ENCODE measurements at regions not wholly inside any gene's neighbourhood (a gene's known extent, or its start where the extent isn't known, plus 50 kb on each side); places are given as distances from the start of the nearest gene placed in this dataset.
"Not testable (repeated sequence)": the region's sequence is repeated elsewhere in the genome, so short reads cannot be mapped to it uniquely, and the experiment has no call there.

DNA sequence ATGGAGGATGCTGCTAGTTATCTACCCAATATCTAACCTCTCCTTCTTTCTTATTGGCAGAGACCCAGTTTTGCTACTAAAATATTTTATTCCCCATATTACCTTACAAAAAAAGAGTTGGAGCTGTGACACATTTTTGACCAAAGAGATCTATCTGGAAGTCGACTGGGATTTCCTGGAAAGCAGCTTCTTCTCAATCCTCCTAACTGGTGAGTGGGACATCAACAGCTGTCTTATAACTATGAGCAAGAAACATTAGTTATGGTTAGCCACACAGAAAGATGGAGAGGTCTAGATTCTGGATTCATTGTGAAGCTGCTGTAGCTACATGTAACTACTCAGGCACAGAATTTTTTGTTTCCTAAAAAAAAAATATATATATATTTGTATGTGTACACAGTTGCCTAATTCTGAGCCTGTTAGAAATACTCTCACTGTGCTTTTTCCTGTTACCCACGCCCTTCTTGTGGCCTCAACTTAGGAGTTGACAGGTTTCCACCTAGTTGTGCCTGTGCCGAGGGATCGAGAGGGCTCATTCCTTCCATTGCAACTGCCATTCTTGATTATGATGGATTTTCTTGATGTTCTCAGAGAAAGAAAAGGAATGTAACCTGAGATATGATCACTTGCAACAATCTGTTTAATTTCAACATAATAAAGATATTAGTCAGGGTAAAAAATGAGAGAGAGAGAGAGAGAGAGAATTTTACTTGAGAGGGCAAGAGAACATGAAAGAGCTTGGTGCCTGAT is 142.0 kb downstream of the SLC17A6 start:
- DNase-seq, result no peak

DNA sequence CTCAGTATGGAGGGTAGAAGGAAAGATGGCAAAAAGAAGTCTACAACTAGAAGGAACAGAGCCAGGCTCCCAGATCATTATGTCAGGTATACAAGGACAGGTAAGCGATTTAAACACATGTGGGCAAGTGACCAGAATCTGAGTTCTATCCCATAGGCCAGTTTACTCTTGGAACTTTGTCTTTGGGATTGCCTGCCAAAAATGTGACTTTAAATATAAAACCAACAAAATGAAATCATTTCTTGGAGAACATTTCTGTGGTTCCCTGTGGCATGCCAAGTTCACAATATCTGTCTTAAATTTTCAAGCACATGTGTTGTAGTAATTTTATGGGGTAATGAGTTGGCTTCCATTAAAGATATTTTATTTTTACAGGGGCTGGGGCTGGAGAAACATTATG is 141.0 kb downstream of the SLC17A6 start:
- DNase-seq, result no peak

DNA sequence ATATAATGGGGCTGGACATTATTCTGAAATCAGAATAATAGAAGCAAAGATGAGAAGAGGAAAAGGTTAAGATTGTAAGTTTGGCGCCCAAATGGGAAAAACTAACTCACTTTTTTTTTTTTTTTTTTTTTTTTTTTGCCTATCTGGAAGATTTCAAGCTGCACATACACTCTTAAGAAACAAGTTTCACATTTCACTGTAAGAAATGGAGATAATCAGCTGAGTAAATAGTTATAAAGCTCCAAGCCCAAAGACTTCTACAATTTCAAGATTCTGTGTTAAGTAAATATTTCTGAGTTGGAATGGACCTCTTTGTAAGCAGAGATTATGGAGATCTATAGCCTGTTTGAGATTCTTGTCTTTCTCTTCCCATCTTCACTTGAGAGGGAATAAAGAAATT is 140.0 kb downstream of the SLC17A6 start:
- no peak for DNase-seq

DNA sequence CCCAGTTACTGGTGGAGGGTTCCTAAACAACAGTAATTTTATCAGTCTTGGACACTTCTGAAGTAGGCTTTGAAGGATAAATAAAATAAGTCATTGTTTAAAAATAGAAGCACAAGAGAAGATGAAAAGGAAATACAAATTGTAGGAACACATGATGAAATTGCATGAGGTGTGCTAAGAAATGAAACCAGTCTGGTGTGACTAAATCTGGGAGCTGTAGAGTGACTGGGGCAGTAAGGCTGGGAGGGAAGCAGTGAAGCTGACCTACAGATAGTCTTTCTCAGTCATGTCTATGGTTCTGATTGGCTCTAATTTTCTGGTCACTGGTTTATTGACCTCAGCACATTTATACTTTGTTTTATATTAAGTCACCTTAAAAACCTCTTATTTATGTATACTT is 139.1 kb downstream of the SLC17A6 start:
- DNase-seq, result no peak

DNA sequence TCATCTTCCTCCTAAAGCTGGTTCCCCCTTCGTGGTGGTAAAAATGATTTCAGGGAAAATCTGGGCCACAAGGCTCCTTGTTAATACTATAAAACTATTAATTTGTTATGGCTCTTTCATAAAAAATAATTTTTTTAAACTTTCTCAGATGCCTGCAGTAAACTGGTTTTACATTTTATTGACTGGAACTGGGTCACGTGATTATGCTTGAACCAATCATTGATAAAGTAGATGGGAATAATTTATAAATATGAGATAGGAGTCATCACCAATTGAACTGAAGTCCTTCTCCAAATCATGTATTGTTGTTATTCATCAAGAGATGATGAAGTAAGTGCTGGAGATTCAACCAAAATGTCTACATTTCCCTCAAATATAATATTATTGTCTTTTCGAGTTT is 138.4 kb downstream of the SLC17A6 start:
- no peak for DNase-seq

DNA sequence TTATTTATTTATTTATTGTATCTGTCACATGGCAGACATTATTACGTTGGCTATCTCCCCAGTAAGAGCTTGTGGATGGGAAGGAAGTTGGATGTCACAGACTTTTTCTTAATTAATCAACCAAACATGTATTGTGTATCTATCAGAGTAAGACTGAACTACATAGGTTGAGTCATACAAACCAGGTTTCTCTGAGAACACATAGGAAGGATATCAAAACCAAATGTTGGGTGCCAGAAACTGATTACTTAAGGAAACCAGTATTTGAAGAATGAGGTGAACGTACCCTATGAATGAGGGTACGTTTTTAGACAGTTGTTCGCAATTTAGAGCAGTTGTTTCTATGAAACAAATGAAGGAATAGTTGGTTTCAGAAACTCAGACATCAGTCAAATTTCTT is 136.4 kb downstream of the SLC17A6 start:
- no peak for DNase-seq

DNA sequence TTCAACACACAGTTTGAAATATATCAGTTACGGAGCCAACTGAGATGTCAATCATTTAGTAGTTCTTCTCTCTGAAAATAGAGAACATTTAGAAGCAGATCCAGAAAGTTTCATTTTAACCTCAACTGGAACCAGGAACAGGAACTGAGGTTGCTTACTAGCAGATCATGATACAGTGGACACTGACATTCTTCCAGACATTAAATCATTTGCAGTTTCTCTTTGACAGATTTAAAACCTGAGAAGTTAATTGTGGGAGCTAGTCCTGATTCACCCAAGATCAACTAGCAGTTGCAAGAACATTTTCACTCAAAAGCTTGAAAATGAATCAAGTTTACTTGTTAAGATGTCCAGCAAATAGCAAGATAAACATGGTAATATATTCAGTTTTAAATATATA is 135.4 kb downstream of the SLC17A6 start:
- no peak for DNase-seq

DNA sequence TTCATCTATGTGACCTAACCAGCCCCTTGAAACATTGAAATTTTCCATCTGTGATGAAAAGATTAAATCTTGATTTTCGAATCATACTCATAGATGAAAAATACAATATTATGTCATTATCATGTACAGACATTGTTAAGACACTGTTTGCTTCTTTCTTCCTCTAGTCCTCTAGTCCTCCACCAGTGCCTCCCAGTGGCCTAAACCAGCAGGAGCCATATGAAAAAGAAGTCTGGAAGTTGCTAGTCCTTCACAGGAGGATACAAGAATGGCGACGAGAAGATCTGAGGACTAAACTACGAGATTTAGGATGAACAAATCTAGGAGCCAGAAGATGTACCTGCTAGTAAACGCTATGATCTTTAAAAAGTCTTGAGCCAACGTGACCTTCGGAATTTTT is 134.1 kb downstream of the SLC17A6 start:
- DNase-seq, result peak; percentile 3

DNA sequence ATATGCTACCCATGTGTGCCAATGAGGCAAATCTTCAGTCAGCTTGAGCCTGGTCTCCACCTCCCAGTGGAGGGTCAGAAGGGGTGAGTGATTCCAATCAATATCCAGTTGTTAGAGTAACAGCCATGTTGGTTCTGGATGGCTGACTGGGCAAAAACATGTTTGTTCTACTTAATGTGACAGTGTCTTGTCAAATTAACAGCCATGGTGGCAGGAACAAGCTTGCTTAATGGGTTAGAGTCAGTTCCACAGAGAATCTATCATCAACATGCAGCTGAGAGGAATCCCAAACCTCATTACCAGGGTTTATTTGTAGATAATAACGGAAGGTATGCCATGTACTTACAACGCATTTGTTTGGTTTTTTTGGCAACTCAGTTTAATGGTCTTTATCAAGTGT is 133.2 kb downstream of the SLC17A6 start:
- DNase-seq, result no peak

DNA sequence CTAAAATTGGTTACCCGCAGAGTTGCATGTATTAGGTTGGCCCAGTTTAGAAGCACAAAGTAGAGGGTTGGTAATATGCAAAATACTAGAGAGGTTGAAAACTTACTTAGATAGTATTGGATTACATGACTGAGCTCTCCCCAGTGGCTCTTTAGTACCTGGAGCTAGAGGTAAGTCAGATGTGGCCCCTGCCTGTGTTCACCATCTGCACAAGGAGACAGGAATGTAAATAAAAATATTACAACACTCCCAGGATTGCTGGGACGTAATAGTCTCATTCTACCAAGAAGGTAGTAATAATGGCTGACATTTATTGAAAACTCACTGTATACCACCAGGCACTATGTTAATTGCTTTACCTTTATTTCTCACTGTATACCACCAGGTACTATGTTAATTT is 129.6 kb downstream of the SLC17A6 start:
- DNase-seq, result no peak

DNA sequence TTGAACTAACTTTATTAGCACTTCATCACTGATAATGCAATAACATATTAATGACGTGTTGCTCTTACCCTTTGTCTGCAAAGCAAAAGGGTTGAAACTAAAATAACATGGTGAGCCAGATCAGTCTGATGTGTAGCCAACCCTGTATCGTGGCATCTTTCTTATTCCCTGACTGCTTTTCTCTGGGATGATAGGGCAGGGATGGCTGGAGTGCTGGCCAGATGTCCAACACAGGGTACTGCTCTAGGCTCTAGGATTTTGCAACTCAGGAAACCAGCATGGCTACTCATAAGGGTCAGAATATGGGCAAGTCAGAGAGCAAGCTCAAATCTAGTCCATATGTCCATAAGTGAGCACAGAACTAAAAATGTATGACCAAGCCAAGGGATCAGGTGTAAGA is 129.1 kb downstream of the SLC17A6 start:
- DNase-seq, result no peak

DNA sequence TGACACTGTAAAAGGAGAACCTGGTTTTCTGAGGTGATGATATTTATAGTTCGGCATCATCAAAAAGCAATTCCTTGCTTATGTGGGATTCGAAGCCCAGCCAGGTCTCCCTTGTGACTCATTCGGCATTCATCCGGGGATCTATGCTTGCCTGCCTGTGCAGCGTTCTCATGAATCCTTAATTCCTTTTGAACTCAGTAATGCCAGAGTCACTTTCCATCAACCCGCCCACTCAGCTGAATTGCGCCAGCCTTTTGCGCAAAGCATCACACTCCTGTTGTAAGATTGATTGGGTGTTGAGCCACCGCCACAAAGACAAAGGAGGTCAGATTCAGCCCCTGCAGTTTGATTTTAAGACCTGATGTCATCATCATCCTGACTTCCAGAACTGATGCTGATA is 128.6 kb downstream of the SLC17A6 start:
- no peak for DNase-seq

DNA sequence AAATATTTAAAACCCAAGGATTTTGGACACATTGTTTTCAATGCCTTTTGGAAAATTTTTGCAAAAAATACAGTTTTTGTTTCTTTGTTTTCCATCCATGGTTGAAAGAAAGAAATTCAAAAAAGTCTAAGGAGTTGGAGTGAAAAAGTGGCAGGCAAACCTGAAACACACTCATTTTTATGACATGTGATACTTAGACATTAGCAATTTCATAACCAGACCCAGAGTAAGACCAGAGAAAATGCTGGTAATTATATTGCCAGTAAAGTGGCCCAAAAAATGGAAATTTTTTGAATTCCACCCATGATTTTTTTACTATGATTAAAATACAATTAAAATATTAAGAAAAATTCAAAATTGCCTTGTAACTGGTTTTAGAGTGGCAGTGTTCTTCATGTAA is 128.2 kb downstream of the SLC17A6 start:
- no peak for DNase-seq

DNA sequence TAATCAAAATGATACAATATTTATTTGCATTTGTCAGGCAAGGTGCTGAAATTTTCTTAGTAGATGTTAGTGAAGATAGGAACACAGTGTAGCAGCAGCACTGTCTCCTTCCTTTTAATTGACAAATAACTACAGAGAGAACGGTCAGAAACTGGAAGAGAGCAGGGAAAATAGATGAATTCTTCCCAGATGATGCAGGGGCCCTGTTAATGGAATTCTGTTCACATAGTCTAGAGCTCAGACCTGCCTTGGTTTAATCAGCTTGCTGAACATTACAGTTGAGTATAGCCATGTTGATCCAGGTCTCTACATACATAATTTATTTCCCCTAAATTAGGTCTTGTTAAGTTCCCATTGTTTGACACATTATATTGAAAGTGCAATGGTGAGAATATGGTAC is 127.4 kb downstream of the SLC17A6 start:
- no peak for DNase-seq

DNA sequence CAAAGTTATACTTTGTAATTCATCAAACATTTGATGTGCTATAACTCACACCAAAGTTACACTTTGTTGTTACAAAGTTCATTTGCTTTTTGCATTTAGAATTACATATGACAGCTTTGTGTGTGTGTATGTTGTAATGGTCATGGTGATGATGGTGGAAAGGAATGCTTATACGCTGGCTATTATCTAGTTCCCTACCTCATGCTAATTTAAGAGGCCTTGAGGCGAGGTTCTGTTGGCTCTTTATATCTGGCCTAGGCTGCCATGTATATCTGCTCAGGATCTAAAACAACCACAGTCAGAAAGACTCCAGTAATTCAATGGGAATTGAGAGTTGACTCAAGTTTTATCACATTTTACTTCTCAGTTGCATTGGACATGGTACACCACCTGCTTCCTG is 123.4 kb downstream of the SLC17A6 start:
- DNase-seq, result no peak

DNA sequence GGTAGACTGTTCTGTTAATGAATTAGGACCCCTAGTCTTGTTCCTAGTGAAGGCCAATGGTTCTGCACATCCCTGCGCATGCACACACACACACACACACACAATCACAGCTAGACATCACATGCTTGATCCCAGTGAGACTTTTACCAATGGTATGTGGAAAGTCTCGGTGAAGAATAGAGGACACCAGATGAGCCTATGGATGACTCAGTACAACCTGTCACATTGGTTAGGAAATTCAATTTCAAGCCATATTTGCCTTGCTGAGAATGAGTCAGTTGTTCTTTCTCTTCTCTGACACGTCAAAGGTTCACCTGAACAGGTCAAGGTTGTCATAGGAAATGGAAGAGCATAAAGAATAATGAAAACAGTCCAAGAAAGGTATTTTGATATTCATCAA is 122.0 kb downstream of the SLC17A6 start:
- DNase-seq, result no peak

DNA sequence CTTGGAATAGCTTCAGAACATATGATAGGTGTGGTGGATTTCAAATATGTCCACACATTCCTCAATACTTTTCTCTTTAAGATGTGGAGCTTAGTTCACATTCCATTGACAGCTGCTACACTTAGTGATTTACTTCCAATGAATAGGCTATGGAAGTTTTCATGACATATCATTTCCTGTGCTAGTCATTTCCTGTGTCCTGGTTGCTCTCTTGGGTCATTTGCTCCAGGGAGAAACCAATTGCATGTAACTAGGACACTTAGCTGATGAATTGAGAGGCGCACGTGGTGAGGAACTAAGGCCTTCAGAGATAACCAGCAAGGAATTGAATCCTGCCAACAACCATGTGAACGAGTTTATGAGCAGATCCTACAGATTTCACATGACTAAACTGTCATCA is 120.9 kb downstream of the SLC17A6 start:
- no peak for DNase-seq

DNA sequence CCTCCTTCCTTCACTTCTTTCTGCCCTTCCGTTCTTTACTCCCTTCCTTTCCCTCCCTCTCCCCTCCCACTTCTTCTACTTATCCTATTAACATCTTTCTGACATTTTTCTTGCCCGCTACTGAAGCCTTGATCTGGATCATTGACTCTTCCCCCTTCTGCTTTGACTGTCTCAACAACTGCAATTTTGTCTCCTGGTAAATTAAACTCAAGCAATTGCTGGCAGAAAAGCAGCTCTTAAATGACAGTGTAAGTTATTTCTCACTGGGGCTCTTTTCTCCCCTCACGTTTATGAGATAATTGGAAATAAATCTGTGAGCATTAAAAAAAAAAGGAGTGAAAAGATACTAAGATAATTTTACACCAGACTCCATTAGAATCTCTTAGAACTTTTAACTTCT is 120.0 kb downstream of the SLC17A6 start:
- DNase-seq, result no peak

DNA sequence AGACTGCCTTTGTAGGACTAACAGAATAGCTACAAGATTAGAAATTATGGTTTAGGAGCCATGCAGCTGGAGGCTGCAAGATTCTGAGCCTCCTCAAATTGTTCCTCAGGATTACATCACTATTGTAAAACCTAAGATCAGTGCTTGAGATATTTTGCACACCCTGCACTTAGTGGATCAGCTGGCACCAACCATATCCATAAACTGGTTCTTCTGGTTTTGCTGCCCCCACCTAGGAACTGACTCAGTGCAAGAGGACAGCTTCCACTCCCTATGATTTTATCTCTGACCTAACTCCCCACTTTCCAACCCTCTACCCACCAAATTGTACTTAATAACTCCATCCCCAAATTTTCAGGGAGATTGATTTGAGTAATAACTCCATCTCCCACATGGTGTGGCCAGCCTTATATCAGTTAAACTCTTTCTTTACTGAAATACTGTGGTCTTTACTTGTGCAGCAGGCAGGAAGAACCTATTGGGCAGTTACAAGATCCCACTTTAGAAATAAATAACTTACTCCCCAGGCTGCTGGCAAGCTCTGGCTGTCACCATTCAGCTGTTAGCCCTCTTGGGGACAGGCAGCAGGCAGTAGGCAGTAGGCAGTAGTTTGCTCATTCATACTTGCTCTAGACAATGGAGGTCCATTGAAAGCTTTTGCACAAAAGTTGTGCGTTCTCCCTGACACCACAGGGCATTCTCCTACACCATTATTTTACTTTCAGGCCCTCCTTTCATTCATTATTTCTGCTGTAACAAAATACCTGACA is 119.0 kb downstream of the SLC17A6 start:
- DNase-seq, result no peak

DNA sequence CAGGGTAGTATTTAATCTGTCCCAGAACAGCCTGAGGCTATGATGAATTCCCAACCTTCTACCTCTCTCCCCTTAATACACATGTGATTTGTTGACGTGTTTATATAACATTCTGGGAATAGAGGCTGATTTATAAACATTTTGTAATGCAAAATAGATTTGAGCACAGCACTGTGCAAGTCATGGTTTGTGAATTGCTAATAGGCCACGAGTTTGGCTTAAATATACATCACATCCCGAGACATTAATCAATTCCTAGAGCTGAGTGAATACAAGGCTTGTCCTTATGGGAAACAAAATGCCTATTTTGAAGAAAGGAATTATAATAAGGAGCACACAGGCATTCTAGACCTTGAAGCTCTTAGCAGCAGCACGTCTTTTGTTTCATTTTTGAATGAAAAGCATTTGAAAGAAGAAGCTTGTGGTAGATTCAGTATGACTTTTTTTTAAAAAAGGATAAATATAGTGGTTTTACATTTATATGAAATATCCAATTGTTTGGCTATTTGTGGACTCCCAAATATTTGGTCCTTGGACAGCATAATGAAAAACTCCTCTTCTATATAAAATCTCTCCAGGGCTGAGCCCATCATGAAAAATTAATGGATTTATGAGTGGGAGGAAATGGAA is 116.4 kb downstream of the SLC17A6 start:
- DNase-seq, result no peak

DNA sequence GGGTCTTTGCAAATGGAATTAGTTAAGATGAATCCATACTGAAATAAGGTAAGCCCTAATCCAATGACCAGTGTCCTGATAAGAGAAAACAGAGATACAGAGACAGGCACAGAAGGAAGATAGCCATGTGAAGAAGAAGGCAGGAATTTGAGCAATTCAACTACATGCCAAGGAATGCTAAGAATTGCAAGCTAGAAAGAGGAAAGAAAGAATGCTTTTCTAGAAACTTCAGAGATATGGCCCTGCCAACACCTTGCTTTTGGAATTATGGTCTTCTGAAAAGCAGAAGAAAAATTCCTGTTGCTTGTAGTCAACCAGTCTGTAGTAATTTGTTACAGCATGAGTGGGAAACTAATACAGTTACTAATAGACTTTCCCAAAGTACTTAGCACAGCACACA is 111.3 kb downstream of the SLC17A6 start:
- no peak for DNase-seq

DNA sequence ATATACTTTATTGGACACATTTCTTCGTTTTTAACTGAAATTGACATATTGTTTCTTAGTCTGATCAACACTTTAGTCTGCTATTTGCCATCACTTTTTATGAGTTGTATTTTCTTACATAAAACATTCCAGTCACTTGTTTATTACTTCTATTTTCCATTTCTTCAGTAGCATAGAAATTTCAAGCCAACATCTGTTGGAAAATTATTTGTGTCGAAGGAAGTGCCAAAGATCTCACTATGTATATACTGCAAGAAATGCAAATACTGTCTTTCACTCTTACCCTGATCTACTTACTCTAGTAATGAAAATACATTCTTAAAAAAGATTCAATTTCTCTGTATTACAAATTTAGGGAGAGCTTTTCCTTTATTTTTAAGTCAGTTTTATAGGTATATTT is 105.9 kb downstream of the SLC17A6 start:
- DNase-seq, result no peak

DNA sequence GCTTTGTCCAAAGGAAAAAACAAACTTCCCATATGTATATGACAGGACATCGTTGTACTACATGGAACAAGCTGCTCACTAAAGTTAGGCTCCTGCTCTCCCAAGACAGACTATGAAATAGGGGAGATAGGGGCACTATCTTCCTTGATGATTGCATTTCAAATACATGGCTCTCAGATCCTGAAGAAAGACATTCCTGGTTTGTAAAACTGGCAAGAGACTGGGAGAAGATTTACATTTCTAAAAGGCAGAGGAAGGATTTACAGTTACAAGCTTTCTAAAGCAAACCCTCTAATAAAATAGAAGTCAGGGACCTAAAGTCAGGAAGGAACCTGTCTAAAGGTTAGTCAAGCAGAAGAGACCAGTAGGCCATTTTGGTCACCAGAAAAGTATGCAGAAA is 103.7 kb downstream of the SLC17A6 start:
- no peak for DNase-seq

DNA sequence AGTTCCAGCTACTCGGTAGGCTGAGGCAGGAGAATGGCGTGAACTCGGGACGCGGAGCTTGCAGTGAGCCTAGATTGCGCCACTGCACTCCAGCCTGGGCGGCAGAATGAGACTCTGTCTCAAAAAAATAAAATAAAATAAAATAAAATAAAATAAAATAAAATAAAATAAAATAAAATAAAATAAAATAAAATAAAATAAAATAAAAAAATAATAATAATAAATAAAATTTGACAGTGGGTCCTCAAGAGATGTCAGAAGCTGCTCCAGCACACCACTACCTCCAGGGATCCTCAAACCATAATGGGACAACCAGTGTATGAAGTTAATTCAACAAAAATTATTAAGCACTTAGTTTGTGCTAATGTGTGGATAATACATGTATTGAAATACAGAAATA is 97.4 kb downstream of the SLC17A6 start:
- not testable (repeated sequence) for DNase-seq

Data from hematopoietic multipotent progenitor cell treated with erythropoietin and hydrocortisone succinate and interleukin-3 and kit ligand, for 4 days (in vitro differentiated cells).